ENCODE measurements at regions not wholly inside any gene's neighbourhood (a gene's known extent, or its start where the extent isn't known, plus 50 kb on each side); places are given as distances from the start of the nearest gene placed in this dataset.

DNA sequence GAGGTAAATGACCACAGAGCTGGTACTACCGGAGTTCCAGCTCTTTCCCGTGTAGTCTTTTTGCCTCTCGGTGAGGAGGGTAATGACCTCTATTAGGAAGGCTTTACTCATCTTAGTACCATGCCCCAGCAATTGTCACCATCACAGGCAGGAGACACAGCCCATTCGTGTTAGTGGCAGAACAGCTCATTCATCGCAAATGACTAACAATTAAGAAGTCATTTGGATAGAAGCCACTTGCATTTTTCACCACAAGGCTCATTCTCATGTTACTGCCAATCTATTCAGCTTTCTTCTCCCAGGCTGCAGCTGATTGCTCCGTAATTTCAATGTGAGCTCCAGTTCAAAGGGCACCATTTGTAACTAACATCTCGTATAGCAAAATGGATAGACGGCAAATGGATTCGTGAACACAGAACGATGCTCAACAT lies 718.8 kb upstream of the TMEM132C start:
- TF ChIP-seq, protein P1, sequence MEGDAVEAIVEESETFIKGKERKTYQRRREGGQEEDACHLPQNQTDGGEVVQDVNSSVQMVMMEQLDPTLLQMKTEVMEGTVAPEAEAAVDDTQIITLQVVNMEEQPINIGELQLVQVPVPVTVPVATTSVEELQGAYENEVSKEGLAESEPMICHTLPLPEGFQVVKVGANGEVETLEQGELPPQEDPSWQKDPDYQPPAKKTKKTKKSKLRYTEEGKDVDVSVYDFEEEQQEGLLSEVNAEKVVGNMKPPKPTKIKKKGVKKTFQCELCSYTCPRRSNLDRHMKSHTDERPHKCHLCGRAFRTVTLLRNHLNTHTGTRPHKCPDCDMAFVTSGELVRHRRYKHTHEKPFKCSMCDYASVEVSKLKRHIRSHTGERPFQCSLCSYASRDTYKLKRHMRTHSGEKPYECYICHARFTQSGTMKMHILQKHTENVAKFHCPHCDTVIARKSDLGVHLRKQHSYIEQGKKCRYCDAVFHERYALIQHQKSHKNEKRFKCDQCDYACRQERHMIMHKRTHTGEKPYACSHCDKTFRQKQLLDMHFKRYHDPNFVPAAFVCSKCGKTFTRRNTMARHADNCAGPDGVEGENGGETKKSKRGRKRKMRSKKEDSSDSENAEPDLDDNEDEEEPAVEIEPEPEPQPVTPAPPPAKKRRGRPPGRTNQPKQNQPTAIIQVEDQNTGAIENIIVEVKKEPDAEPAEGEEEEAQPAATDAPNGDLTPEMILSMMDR (conservative IDR thresholded peaks at IDR 0.05 in 1 of 2, IDR thresholded peaks at IDR 0.05 in 1 of 2; ENCODE audit: extremely low read depth in 1 of 2, insufficient read depth in 1 of 2, low read depth in 1 of 2, low read length in 2 of 2), result no peak
- TF ChIP-seq EZH2 (IDR thresholded peaks at IDR 0.05; ENCODE audit: borderline replicate concordance, low read length), result no peak

Data from mammary epithelial cell (primary cell).